ENCODE measurements at regions not wholly inside any gene's neighbourhood (a gene's known extent, or its start where the extent isn't known, plus 50 kb on each side); places are given as distances from the start of the nearest gene placed in this dataset.

- TF ChIP-seq ZNF462 (CRISPR knock-in tag; IDR thresholded peaks at IDR 0.05) (no peak), EZH2 (IDR thresholded peaks at IDR 0.05; ENCODE audit: low read depth, unreplicated experiment) (no peak), ETS1 (IDR thresholded peaks at IDR 0.05) (no peak), NANOG (IDR thresholded peaks at IDR 0.05; ENCODE audit: borderline replicate concordance) (no peak), EZH2phosphoT487 (IDR thresholded peaks at IDR 0.05; ENCODE audit: unreplicated experiment) (no peak), STAT1 (IDR thresholded peaks at IDR 0.05; ENCODE audit: unreplicated experiment) (no peak)
Measured at GRCh38 chr13:62434081-62434480, 1018.4 kb upstream of the PCDH20 start (continued).

- Histone ChIP-seq H3K27me3 (ENCODE audit: insufficient read depth) (no peaks in the 10 kb centered on the region), H3K9me2 (ENCODE audit: insufficient read depth) (no peaks in the 10 kb centered on the region), H3K4me3 (no peak overlapping the region), H3K79me2 (replicated peaks; ENCODE audit: insufficient read depth) (no peaks in the 10 kb centered on the region), H3K36me3 (ENCODE audit: insufficient read depth) (no peaks in the 10 kb centered on the region), H3K27ac (ENCODE audit: low read depth) (no peak overlapping the region), H3K4me1 (ENCODE audit: insufficient read depth) (peaks cover 9% of the 10 kb centered on the region), H3F3A (replicated peaks; ENCODE audit: low read depth) (no peaks in the 10 kb centered on the region), H4K20me1 (replicated peaks; ENCODE audit: insufficient read depth) (no peaks in the 10 kb centered on the region), H2AFZ (no peak overlapping the region), H3K4me2 (no peak overlapping the region)
- Mint-ChIP-seq H3K4me1 (peaks cover 4% of the 10 kb centered on the region), H3K9me3 (no peaks in the 10 kb centered on the region), H3K27me3 (ENCODE audit: insufficient read depth, low read depth, poor library complexity) (no peaks in the 10 kb centered on the region), H3K36me3 (ENCODE audit: low read depth) (no peaks in the 10 kb centered on the region), H3K4me3 (no peak overlapping the region), H3K27ac (no peak overlapping the region)
- no peak for ATAC-seq
- no peak for DNase-seq (ENCODE audit: low spot score)
- TF ChIP-seq CTCF (conservative IDR thresholded peaks at IDR 0.05; ENCODE audit: low read depth in 2 of 2) (no peak), CREB1 (CRISPR knock-in tag; IDR thresholded peaks at IDR 0.05; ENCODE audit: low read depth) (no peak), ZNF114 (CRISPR knock-in tag; IDR thresholded peaks at IDR 0.05) (no peak), NANOG (IDR thresholded peaks at IDR 0.05; ENCODE audit: borderline replicate concordance) (no peak), EZH2 (IDR thresholded peaks at IDR 0.05; ENCODE audit: low read depth, unreplicated experiment) (no peak), ETS1 (IDR thresholded peaks at IDR 0.05) (no peak), POLR2AphosphoS5 (IDR thresholded peaks at IDR 0.05; ENCODE audit: low read depth) (no peak)
Measured at GRCh38 chr13:62433660-62434059, 1018.0 kb upstream of the PCDH20 start.

All from GM23338 (cell line).